GM12873 (cell line): ENCODE measurements at regions not wholly inside any gene's neighbourhood (a gene's known extent, or its start where the extent isn't known, plus 50 kb on each side); places are given as distances from the start of the nearest gene placed in this dataset.

ENCODE experiments used
- CTCF ChIP-seq: IDR thresholded peaks from 2 replicates; pipeline ENCODE4 v1.5.1; 2012; ENCODE audit warnings: low read depth, mild to moderate bottlenecking, moderate library complexity, low read length, control low read depth; ENCODE audit not compliant: insufficient read depth; ENCODE audit errors: missing control alignments

GRCh38 chr13:73140801-73141200, 82.0 kb downstream of the KLF5 start:
- no peak for TF ChIP-seq CTCF

- TF ChIP-seq CTCF, result no peak
Measured at GRCh38 chr13:73138638-73139491, 80.1 kb downstream of the KLF5 start.

GRCh38 chr13:73138276-73138637, 79.5 kb downstream of the KLF5 start:
- TF ChIP-seq CTCF, result no peak

GRCh38 chr13:73136776-73137175, 78.0 kb downstream of the KLF5 start:
- no peak for TF ChIP-seq CTCF

- TF ChIP-seq CTCF, result no peak
Measured at GRCh38 chr13:73133531-73133930, 74.7 kb downstream of the KLF5 start.

- TF ChIP-seq CTCF, result no peak
Measured at GRCh38 chr13:73131247-73131646, 72.4 kb downstream of the KLF5 start.

- no peak for TF ChIP-seq CTCF
Measured at GRCh38 chr13:73129023-73129422, 70.2 kb downstream of the KLF5 start.
